Smooth muscle cell (in vitro differentiated cells): ENCODE measurements at regions not wholly inside any gene's neighbourhood (a gene's known extent, or its start where the extent isn't known, plus 50 kb on each side); places are given as distances from the start of the nearest gene placed in this dataset.

ENCODE experiments used
- DNase-seq: peaks from one replicate; lab custom pipeline; 2025; ENCODE audit not compliant: unreplicated experiment; lab: John Stamatoyannopoulos, UW
- H2AFZ ChIP-seq: fragments of 200-600 bp; sonication (generic); 2 replicates; pipeline ENCODE4 v1.6.0; 2016; ENCODE audit warnings: antibody characterized with exemption, low read depth, mild to moderate bottlenecking
- H3F3A ChIP-seq: fragments of 200-600 bp; sonication (generic); 2 replicates; pipeline ENCODE4 v1.6.0; 2017; ENCODE audit warnings: antibody characterized with exemption, low read depth
- H3K27ac ChIP-seq: fragments of 200-600 bp; sonication (generic); 2 replicates; pipeline ENCODE4 v1.5.1; 2016; ENCODE audit warnings: low read depth, mild to moderate bottlenecking
- H3K27me3 ChIP-seq: fragments of 200-600 bp; sonication (generic); 2 replicates; pipeline ENCODE4 v1.6.1; 2016; ENCODE audit warnings: low read depth, mild to moderate bottlenecking
- H3K36me3 ChIP-seq: fragments of 200-600 bp; sonication (generic); 2 replicates; pipeline ENCODE4 v1.5.1; 2016; ENCODE audit warnings: low read depth
- H3K4me1 ChIP-seq: fragments of 200-600 bp; sonication (generic); 2 replicates; pipeline ENCODE4 v1.5.1; 2016; ENCODE audit warnings: low read depth
- H3K4me2 ChIP-seq: fragments of 200-600 bp; sonication (generic); 2 replicates; pipeline ENCODE4 v1.6.0; 2016; ENCODE audit warnings: mild to moderate bottlenecking
- H3K4me3 ChIP-seq: fragments of 200-600 bp; sonication (generic); 2 replicates; pipeline ENCODE4 v1.5.1; 2016; ENCODE audit warnings: mild to moderate bottlenecking
- H3K79me2 ChIP-seq: fragments of 200-600 bp; sonication (generic); 2 replicates; pipeline ENCODE4 v1.6.0; 2016; ENCODE audit warnings: low read depth, mild to moderate bottlenecking
- H3K9ac ChIP-seq: fragments of 200-600 bp; sonication (generic); 2 replicates; pipeline ENCODE4 v1.6.0; 2016; ENCODE audit warnings: low read depth
- H3K9me3 ChIP-seq: fragments of 200-600 bp; sonication (generic); replicated peaks from 2 replicates; pipeline ENCODE4 v1.5.1; 2016; ENCODE audit warnings: low read depth
- H4K20me1 ChIP-seq: fragments of 200-600 bp; sonication (generic); 2 replicates; pipeline ENCODE4 v1.6.0; 2016; ENCODE audit warnings: low read depth
- WGBS: methylation state at CpG from one replicate; pipeline ENCODE4 v1.1.7; 2016; ENCODE audit warnings: low lambda C conversion rate; 5-methylcytosine and 5-hydroxymethylcytosine counted together
- TF ChIP-seq, protein P1 (sequence below): fragments of 200-600 bp; sonication (generic); IDR thresholded peaks from 2 replicates; pipeline ENCODE4 v1.5.1; 2017; ENCODE audit warnings: borderline replicate concordance, mild to moderate bottlenecking, antibody characterized with exemption; ENCODE audit not compliant: insufficient read depth, poor library complexity, severe bottlenecking

DNA sequence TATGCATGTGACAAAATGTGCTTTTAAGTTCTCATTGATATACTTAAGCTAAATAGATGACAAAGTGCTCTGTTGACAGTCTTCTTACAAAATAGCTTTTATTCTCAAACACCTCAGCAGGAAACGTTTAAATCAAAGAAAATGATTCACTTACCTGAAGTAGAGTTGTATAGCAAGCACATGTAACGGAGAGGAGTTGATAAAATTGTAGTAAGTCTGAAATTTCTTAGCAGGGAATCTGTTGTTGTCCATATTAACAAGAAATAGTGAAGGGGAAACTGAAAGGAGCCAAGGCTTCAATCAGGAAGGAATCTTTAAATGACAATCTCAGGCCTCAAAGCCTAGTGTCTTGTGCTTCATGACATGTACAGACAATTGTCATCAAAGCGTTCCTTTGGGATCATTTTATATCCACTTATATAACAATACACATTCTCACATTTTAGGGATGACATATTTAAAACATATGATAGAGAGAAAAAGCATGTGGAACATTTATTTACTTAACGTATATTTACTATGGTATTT lies 2010.2 kb upstream of the IGFBP7 start:
- H3K4me3 ChIP-seq, result no peak overlapping the region
- H3K79me2 ChIP-seq, result no peaks in the 10 kb centered on the region
- no peaks in the 10 kb centered on the region for H4K20me1 ChIP-seq
- H3K9me3 ChIP-seq, result no peaks in the 10 kb centered on the region
- no peaks in the 10 kb centered on the region for H3F3A ChIP-seq
- no peaks in the 10 kb centered on the region for H3K27me3 ChIP-seq
- no peaks in the 10 kb centered on the region for H3K4me1 ChIP-seq
- no peak overlapping the region for H3K9ac ChIP-seq
- no peak overlapping the region for H3K4me2 ChIP-seq
- no peaks in the 10 kb centered on the region for H3K36me3 ChIP-seq
- H2AFZ ChIP-seq, result peak overlapping the region; percentile 73
- 88% methylated on average over 4 of the region's 4 CpGs for WGBS
- no peak for DNase-seq
- H3K27ac ChIP-seq, result no peak overlapping the region
- TF ChIP-seq, protein P1, sequence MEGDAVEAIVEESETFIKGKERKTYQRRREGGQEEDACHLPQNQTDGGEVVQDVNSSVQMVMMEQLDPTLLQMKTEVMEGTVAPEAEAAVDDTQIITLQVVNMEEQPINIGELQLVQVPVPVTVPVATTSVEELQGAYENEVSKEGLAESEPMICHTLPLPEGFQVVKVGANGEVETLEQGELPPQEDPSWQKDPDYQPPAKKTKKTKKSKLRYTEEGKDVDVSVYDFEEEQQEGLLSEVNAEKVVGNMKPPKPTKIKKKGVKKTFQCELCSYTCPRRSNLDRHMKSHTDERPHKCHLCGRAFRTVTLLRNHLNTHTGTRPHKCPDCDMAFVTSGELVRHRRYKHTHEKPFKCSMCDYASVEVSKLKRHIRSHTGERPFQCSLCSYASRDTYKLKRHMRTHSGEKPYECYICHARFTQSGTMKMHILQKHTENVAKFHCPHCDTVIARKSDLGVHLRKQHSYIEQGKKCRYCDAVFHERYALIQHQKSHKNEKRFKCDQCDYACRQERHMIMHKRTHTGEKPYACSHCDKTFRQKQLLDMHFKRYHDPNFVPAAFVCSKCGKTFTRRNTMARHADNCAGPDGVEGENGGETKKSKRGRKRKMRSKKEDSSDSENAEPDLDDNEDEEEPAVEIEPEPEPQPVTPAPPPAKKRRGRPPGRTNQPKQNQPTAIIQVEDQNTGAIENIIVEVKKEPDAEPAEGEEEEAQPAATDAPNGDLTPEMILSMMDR, result no peak

GRCh38 chr4:59122626-59123025 lies 2012.4 kb upstream of the IGFBP7 start:
- H3K4me1 ChIP-seq, result no peaks in the 10 kb centered on the region
- no peak overlapping the region for H3K4me3 ChIP-seq
- H3K4me2 ChIP-seq, result no peak overlapping the region
- TF ChIP-seq, protein P1, result no peak
- H2AFZ ChIP-seq, result no peak overlapping the region
- no peaks in the 10 kb centered on the region for H3K9me3 ChIP-seq
- no peaks in the 10 kb centered on the region for H3K27me3 ChIP-seq
- H3K79me2 ChIP-seq, result no peaks in the 10 kb centered on the region
- 15% methylated on average over 2 of the region's 2 CpGs for WGBS
- H4K20me1 ChIP-seq, result no peaks in the 10 kb centered on the region
- no peak overlapping the region for H3K27ac ChIP-seq
- H3F3A ChIP-seq, result no peaks in the 10 kb centered on the region
- no peak for DNase-seq
- no peaks in the 10 kb centered on the region for H3K36me3 ChIP-seq
- no peak overlapping the region for H3K9ac ChIP-seq

- H3K36me3 ChIP-seq, result no peaks in the 10 kb centered on the region
- H3K9me3 ChIP-seq, result no peaks in the 10 kb centered on the region
- no peak overlapping the region for H3K27ac ChIP-seq
- H3K9ac ChIP-seq, result no peak overlapping the region
- no peaks in the 10 kb centered on the region for H3K27me3 ChIP-seq
- H3F3A ChIP-seq, result no peaks in the 10 kb centered on the region
- no peaks in the 10 kb centered on the region for H3K79me2 ChIP-seq
- 92% methylated on average over 4 of the region's 4 CpGs for WGBS
- no peak overlapping the region for H3K4me2 ChIP-seq
- no peak for DNase-seq
- TF ChIP-seq, protein P1, result no peak
- H2AFZ ChIP-seq, result no peak overlapping the region
- no peaks in the 10 kb centered on the region for H3K4me1 ChIP-seq
- H4K20me1 ChIP-seq, result no peaks in the 10 kb centered on the region
- no peak overlapping the region for H3K4me3 ChIP-seq
These were observed 2016.0 kb upstream of the IGFBP7 start for GRCh38 chr4:59126159-59126558.

DNA sequence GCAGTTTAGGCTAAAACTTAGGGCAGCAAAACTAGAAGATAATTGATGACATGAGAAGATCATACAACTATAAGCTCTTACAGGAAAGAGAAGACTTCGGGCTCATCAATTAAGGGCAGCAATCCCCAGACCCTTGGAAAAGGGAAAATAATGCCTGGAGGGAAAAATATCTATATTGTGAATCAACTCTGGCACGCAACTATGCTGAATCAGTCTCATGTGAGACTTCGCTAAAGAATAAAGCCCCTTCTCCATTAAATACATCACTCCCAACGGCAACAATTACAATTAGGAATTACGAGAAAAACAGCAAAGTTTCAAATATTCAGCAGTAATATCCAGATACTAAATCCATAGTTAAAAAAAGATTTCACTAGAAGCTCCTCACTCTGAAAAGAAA lies 2016.8 kb upstream of the IGFBP7 start:
- H2AFZ ChIP-seq, result no peak overlapping the region
- H3K9ac ChIP-seq, result no peak overlapping the region
- H4K20me1 ChIP-seq, result no peaks in the 10 kb centered on the region
- no peaks in the 10 kb centered on the region for H3K27me3 ChIP-seq
- TF ChIP-seq, protein P1, result no peak
- H3K27ac ChIP-seq, result no peak overlapping the region
- no peaks in the 10 kb centered on the region for H3K36me3 ChIP-seq
- WGBS, result 82% methylated on average over 5 of the region's 5 CpGs
- no peaks in the 10 kb centered on the region for H3K9me3 ChIP-seq
- no peak for DNase-seq
- H3K4me3 ChIP-seq, result no peak overlapping the region
- H3K4me1 ChIP-seq, result no peaks in the 10 kb centered on the region
- H3F3A ChIP-seq, result no peaks in the 10 kb centered on the region
- no peaks in the 10 kb centered on the region for H3K79me2 ChIP-seq
- H3K4me2 ChIP-seq, result no peak overlapping the region
